ENCODE measurements at regions not wholly inside any gene's neighbourhood (a gene's known extent, or its start where the extent isn't known, plus 50 kb on each side); places are given as distances from the start of the nearest gene placed in this dataset.

DNA sequence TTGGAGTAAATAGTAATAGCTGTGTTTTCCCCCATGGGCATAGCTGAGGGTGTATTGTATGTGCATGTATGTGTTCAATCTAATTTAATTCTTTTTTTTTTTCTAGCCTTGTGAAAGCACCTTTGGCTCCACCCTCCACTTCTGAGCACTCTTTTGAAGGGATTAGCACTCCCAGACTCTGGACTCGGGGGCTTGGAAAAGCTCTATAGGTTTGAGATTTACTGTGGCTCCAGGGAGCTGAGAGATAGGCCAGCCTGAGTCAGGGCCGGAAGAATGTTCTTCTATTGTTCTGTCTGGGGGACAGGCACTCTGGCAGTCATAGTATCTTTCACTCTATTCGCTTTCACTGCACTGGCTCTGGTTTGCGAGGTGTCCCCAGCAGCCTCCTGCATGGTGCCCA lies 540.0 kb upstream of the TBX3 start:
- DNase-seq (ENCODE audit: low read depth in 2 of 2): no peak

DNA sequence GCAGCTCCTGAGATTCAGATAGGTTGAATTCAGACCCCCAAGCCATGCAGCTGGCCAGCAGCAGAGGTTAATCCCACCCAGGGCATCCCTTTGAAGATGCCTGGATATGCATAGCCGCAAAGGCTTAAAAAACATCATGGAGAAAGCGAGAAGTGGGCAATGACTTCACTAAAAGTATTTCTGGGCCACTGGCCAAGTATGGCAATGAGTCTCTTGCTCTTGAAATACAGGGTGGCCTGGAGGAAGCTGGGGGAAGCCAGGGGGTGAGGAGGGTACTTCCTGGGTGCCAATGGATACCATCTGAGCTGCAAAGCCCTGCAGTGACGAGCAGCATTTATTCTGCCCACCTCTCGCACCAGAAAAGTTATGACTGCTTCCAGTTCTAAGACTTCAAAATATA lies 539.3 kb upstream of the TBX3 start:
- DNase-seq (ENCODE audit: low read depth in 2 of 2): peak; percentile 43 to 61

DNA sequence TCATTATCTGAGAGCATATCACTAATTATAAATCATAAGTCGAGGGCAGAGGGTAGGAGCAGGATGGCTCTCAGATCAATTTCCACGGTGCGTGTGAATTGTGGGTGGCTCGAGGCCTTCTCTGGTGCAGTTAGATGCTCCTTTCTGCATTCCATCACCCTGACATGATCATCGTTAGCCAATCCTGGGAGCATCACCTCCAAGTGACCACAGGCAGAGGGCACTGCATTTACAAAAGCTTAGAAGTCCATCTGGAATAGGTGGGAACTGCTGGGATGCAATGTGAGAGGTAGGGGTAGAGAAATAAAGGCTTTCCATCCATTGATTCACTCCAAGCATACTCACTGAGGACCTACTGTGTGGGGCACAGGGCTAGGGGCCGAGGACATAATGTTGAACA lies 538.2 kb upstream of the TBX3 start:
- DNase-seq (ENCODE audit: low read depth in 2 of 2): no peak

DNA sequence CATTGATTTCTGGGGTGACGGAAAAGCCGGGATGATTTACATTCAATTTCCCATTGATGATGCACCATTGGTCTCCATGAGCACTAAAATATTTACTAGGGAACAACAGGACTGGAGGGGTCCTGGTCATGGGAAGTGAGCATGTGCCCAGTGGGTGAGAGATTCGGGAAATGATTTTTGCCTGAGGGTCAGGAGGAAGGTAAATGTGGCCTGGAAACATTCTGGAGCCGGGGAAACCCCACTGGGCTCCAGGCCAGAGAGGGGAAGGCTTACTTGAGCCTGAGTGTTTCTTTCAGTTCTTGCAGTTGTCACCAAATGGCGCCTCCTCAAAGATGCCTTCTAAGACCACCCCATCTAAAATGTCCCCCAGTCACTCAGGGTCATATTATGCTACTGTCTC lies 532.3 kb upstream of the TBX3 start:
- DNase-seq (ENCODE audit: low read depth in 2 of 2): no peak

DNA sequence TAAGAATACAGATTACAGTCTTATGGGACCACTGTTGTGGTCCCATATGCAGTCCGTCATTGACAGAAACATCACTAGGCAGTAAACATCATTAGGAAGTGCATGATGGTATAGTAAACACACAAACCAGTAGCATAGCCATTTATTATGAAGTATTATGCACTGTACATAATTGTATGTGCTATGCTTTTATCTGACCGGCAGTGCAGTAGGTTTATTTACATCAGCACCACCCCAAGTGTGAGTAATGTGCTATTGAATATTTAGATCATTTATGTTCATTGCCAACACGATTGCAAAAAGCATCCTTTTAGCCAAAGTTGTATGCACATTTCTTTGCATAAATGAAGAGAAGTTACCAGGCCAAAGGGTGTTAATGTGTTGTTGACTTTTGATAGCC lies 531.6 kb upstream of the TBX3 start:
- no peak for DNase-seq (ENCODE audit: low read depth in 2 of 2)

DNA sequence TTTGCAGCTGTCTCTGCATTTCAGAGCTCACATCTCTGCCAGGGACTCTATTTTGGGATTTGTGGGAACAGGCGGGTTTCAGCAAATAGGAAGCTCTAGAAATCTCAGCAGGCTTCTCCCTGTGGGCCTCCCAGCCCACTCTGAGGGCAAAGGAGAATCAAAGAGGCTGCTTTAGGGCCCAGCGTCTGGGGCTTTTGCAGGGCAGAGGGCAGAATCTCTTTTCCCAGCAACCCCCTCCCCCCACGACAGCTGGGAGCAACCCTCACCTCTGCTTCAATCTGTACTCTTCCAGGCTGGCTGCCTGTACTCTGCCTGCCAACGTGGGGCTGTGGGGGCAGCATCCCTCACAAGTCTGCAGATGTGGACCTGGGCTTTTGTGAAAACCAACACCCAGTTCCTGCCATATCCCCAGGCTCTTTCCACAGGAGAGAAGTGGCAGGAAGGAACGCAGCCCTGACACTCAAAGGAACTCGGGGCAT lies 529.6 kb upstream of the TBX3 start:
- no peak for DNase-seq (ENCODE audit: low read depth in 2 of 2)

DNA sequence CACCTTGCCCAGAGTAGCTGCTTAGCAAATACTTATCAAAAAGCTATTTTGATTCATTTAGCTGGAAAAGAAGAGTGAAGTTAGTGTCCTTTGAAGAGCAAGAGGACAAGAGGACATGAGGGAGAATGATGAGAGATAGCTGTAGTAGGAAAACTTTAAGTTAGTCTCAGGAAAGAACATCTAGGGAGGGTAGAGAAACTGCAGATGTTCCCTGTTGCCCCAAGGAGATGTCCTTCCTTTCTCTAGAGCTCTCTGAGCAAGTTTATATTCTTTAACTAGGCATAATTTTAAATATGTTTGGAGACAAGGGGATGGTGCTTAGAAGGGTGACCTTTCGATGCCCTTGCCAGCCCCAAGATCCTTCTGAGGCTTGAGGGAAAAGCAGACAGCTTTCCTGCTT lies 529.1 kb upstream of the TBX3 start:
- no peak for DNase-seq (ENCODE audit: low read depth in 2 of 2)

DNA sequence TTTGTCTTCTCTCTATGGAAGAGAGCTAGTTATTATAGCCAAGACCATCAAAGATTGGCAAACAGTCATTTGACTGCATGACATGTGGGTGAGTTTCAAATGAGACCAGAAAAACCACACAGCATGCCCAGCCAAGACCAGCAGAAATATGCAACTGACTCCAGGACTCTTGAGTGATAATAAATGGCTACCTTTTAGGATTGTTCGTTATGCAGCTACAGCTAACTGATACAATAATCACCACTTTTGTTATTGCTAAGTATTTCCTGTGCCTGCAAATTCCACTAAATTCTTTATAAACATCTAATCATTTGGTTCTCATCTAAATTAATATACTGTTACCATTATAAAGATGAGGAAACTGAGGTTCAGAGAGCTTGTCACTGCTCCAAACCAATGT lies 528.4 kb upstream of the TBX3 start:
- no peak for DNase-seq (ENCODE audit: low read depth in 2 of 2)

DNA sequence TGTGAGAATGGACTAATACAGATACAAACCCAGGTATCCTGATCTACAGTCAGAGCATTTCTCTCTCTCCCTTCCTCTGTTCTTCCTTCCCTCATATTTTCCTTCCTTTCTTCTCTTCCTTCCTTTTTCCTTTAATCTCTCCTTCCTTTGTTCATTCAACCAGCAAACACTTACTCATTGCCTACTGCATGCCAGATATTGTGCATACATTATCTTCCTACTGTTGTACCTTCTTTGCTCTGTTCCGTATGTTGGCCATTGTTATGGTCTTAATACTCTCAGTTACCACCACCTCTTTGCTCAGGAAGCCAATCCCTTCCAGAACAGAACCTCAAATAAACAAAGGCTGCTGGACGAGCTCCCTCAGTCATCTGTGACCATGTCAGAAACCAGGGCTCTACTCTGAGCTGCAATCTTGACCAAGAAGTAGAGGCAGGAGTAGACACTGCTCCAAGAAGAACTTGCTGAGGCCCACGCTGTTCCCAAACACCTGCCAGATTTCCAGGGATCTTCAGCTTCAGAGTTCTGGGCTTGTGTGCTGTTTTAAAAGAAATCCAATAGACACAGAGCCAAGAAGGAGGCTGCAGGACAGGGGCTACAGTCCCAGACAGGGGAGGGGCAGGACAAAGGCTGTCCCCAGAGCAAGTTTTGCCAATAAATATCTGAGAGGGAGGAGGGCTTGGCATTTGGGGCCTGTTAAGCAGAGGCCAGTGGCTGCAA lies 526.7 kb upstream of the TBX3 start:
- DNase-seq (ENCODE audit: low read depth in 2 of 2): no peak

DNA sequence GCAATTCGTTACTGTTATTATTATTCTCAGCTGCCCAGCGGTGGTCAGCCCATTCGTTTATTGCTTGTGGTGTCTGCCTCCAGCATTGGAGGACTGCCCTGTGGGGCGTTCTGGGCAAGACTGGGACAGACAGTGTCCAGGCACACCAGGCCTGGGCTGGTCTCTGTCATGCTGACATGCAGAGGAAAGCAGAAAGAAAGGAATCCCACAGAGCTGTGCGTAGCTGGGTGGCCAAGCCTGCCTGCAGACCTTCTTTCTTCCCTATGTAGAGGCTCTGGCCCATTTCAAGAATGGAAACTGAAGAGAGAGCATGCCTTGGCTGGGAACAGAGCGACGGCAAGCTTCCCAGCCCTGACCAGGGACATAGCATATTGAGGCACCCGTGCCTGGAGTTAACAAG lies 525.3 kb upstream of the TBX3 start:
- no peak for DNase-seq (ENCODE audit: low read depth in 2 of 2)

DNA sequence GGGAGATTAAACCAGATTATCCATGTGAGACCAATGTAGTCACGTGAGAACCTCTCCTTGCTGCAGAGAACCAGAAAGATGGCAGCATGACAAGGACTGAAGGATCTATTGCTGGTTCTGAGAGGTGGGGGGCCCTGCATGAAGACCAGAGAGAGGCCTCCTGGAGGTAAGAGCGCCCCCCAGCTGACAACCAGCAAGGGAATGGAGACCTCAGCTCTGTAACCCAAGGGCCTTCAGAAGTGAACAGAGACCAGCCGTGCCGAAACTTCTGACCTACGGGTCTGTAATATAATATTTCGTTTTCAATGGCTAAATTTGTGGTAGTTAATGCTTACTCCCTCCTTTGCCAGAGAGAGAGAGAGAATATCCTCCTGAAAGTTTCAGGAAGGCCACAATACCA lies 524.1 kb upstream of the TBX3 start:
- DNase-seq (ENCODE audit: low read depth in 2 of 2): no peak

DNA sequence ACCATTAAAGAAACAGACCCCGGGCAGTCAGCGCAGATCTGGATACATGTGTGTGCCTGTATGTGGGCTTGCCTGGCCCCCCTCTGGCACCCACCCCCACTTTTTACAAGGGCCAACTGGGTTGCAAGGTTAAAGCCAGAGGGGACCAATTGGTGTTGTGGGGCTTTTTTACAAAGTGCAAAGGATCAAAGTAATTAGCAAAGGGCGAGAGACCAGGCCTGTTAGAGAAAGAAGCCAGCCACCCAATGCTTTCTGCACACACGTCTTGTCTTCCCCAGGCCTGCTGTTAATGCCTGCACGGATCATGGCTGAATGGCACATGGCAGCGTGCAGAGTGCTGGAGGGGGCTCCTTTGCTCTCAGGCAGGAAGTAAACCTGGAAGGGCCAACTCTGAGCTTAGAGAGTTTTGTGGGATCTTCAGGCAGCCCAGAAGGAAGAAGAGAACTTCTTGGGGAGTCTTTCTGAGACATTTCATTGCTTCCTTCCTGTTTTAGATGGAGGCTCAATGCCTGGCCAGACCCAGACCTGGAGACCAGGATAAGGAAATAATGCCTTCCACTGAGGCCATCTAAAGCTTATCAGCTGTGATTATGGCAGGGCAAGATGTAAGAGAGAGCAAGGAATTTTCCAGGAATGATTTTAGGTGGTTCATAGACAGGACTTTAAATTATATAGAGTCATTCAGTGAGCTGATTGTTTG lies 523.4 kb upstream of the TBX3 start:
- DNase-seq (ENCODE audit: low read depth in 2 of 2): no peak

DNA sequence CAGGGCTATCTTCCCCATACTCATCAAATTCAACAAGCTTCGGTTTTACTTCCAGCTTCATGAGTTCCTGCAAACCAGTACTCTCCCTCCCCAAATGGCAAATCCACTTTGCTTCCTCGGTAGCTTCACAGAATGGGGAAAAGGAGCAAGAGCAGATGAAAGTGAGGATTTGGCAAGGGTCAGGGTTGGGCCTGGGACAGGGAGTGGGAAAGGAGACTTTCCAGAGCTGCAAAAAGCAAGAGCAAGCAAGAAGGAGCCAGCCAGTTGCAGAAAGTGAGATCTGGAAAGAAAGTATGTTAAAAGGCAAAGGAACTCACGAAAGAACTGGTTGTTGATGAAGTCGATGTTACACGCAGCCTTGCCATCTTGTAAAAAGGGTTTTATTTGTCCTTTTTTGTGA lies 522.8 kb upstream of the TBX3 start:
- no peak for DNase-seq (ENCODE audit: low read depth in 2 of 2)

DNA sequence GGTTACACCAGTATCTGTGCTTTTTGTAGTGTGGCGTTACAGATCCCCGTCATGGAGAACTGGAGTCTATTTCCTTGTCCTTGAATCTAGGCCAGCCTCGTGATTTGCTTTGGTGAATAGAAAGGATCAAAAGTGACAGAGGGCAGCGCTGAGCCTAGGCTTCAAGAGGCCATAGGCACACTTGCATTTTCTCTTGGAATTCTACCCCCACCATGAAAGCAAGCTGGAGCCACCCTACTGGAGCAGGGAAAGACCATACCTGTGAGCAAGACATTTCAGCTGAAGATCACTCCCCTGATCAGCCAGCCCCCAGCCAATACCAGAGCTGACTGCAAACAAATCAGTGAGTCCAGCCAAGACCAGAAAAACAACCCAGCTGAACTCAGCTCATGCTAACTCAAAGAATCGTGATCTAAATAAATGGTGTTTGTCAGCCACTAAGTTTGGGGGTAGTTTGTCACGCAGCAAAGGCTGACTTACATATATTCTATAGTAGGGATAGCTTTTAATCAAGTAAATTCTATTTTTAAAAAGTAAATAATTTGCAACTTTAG lies 521.9 kb upstream of the TBX3 start:
- no peak for DNase-seq (ENCODE audit: low read depth in 2 of 2)

DNA sequence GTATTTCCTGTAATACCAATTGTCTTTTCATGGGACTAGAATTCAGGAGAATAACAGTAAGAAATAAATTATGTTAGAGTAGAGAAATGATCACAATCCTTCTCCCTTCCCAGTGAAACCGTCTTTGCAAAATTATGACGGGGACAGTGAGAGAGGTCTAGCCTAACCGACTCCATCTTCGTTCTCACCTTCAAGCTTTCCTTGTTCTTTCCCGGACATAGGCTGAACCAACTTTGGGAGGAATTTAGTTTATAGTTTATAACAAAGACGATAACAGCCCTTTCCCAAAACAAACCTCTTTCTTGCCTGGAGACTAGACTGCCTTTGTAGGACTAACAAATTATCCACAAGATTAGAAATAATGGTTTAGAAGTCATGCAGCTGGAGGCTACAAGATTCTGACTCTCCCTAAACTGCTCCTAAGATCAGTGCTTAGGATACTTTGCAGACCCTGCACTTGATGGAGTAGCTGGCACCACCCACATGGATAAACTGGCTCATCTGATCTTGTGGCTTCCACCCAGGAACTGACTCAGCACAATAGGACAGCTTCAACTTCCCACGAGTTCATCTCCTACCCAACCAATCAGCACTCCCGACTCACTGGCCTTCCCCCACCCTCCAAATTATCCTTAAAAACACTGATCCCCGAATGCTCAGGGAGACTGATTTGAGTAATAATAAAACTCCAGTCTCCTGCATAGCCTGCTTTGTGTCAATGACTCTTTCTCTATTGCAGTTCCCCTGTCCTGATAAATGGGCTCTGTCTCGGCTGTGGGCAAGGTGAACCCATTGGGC lies 521.2 kb upstream of the TBX3 start:
- DNase-seq (ENCODE audit: low read depth in 2 of 2): peak in 1 of 2 experiments; percentile 25

DNA sequence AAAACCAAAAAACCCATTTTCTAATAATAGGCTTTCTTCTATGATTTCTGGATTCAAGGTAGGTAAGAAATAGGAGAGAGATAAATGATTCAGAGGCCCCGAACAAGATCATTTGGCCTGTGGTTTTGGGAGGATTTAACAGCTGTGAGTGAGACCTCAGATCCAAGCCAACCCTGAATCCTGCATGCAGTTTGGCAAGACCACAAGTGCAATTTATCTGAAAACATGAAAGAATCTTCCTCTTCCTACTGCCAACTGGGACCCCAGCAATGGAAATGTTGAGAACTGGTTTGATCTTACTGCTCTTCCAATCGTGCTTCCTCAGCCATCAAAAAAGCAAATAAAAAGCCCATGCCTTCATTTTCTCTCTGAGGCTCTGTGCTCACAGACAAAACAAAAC lies 519.7 kb upstream of the TBX3 start:
- peak; percentile 38 to 40 for DNase-seq (ENCODE audit: low read depth in 2 of 2)

DNA sequence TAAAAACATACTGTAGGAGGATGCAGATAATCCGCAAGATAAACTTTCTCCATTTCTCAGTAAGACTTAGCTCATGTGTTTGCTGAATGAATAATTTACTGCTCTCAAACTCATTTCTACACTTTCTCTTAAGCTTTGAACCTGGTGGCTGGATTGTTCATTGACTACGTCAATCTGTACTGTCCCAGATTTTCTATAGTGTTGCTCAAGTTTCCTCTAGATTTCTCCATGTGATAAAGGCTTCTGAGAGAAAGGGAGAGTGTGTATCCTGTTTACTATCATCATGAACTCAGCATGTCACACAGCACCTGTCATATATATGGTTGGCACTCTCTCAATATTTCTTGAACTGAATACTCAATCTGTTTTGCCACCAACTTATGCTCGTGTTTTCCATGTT lies 518.0 kb upstream of the TBX3 start:
- DNase-seq (ENCODE audit: low read depth in 2 of 2): no peak

DNA sequence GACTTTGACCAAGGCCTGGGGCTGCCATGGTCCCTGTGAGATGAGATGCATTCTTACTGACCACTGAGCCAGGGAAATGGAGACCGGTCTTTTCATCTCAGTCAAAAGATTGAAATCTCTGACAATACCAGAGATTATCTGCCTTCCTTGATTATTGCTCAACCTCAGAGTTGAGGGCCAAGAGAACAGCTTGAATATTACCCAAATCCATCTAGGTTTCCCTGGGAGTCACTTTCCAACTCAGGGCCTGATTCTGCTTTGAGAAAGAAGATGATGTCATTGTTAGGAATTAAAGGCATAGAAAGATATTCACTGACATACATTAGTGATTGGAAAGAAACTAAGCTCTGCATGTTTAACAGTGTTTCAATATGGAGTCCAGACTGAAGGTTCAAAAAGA lies 515.9 kb upstream of the TBX3 start:
- DNase-seq (ENCODE audit: low read depth in 2 of 2): peak; percentile 55 to 57

DNA sequence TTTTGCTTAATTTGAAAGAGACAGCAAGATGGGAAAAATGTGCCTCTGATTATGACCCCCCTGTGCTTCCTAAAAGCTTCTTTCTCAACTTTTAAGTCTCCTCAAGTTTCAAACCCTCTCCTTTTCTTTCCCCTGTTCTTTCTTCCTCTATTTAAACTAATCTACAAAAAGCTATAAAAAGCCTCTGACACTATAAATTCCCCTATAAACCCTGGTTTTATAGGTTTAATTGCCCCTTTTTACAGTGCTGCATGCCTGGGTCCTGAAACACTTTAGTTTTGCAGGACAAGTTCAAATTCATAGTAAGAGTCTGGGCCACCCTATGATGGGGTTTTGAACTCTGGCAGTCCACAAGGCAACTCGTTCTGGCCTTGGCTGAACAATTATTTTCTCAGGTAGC lies 510.9 kb upstream of the TBX3 start:
- no peak for DNase-seq (ENCODE audit: low read depth in 2 of 2)

DNA sequence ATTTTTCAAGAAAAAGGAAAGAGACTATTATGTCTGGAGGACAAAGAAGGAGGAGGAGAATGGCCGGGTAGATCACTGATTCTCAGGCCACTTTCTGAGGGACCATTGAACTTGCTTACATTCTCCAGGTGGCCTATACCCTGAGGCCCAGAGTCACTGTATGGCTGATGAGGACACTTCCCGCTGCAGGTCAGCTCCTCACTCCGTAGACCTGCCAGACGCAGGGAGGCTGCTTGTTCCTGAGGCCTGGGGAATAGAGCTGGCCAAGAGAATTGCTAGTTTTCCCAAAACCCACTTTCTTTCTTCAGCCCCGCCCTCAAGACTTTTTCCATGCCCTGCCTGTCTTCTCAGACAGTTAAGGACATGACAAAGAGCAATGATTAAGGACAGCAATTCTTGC lies 510.5 kb upstream of the TBX3 start:
- DNase-seq (ENCODE audit: low read depth in 2 of 2): no peak

DNA sequence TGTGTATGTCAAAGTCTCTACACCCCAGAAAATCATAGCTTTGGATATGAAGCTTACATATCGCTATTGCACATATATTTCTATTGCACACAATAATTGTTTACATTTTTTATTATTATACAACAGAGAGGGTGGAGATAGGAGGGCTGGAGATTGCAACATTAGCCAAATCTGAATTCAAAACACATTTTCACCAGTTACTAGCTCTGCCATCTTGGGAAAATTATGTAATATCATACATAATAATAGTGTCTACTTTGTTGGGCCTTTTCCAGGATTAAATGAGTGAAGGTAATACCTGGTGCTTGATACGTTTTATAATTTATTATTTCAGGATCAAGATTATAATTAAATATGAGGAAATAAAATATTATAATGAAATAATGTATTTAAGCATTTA lies 507.4 kb upstream of the TBX3 start:
- peak in 1 of 2 experiments; percentile 15 for DNase-seq (ENCODE audit: low read depth in 2 of 2)

DNA sequence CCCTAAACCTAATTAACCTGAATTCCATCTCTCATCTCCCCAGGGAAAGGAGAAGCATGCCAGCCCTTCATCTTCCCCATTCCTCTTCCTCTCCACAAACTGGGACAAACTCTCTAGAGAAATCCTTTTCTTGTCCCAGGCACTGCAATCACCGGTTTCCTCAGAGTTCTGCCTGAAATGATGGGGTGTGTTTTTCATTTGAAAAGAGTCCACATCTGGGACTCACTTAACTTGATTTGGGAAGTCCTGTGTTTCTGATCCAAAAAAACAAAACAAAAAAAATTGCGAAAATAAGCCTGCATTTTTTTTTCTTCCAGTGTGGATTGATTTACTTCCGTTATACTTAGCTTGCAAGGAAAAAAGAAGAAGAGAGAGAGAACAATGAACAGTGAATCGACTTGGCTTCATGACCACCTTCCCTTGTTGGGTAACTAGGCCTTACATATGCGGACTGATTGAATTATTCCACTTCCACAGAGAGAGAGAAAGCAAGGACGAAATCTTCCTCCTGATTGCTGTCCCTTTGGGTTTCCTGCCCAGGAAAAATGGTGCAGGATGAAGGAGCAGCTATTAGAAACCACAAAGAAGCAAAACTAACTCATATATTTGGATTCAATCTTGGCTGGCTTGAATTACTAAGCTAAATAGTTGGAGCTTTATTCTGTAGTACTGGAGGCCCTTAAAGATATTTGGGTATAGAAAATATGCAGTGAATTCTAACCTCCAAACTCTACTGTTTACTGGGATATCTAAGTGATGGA lies 506.2 kb upstream of the TBX3 start:
- peak in 1 of 2 experiments; percentile 29 for DNase-seq (ENCODE audit: low read depth in 2 of 2)
